ENCODE measurements at regions not wholly inside any gene's neighbourhood (a gene's known extent, or its start where the extent isn't known, plus 50 kb on each side); places are given as distances from the start of the nearest gene placed in this dataset.

DNA sequence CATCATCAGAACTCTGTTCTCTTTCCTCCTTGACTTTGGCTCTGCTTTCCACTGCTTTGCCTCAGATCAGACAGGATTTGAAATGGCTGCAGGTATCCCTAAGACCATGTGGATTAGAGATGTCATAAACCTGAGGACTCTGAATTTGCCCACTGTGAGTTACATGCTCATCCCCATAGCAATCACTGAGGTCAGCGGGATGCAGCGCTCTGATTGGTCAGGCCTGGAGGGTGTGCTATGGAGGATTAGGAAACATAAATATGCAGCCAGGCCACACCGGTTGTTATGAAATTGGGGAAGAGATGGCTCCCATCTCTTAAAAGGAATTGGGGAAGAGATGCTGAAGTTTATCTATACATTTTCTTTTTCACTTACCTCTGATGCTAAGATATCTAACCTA lies 73.7 kb upstream of the DNAJC10 start:
- H3K4me1 ChIP-seq: no peaks in the 10 kb centered on the region
- H3K36me3 ChIP-seq: no peaks in the 10 kb centered on the region
- intact Hi-C loops (cut with DNase I): no loop called here
- no peak overlapping the region for H3K27ac ChIP-seq
- H3K9me3 ChIP-seq: no peaks in the 10 kb centered on the region
- TF ChIP-seq, protein P1, sequence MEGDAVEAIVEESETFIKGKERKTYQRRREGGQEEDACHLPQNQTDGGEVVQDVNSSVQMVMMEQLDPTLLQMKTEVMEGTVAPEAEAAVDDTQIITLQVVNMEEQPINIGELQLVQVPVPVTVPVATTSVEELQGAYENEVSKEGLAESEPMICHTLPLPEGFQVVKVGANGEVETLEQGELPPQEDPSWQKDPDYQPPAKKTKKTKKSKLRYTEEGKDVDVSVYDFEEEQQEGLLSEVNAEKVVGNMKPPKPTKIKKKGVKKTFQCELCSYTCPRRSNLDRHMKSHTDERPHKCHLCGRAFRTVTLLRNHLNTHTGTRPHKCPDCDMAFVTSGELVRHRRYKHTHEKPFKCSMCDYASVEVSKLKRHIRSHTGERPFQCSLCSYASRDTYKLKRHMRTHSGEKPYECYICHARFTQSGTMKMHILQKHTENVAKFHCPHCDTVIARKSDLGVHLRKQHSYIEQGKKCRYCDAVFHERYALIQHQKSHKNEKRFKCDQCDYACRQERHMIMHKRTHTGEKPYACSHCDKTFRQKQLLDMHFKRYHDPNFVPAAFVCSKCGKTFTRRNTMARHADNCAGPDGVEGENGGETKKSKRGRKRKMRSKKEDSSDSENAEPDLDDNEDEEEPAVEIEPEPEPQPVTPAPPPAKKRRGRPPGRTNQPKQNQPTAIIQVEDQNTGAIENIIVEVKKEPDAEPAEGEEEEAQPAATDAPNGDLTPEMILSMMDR (IDR thresholded peaks at IDR 0.05): no peak
- no peak overlapping the region for H3K4me3 ChIP-seq
- H3K9ac ChIP-seq (ENCODE audit: low read depth in 2 of 2, low read length in 2 of 2): no peak overlapping the region
- H3K27me3 ChIP-seq: no peaks in the 10 kb centered on the region
- DNase-seq: peak; percentile 22

DNA sequence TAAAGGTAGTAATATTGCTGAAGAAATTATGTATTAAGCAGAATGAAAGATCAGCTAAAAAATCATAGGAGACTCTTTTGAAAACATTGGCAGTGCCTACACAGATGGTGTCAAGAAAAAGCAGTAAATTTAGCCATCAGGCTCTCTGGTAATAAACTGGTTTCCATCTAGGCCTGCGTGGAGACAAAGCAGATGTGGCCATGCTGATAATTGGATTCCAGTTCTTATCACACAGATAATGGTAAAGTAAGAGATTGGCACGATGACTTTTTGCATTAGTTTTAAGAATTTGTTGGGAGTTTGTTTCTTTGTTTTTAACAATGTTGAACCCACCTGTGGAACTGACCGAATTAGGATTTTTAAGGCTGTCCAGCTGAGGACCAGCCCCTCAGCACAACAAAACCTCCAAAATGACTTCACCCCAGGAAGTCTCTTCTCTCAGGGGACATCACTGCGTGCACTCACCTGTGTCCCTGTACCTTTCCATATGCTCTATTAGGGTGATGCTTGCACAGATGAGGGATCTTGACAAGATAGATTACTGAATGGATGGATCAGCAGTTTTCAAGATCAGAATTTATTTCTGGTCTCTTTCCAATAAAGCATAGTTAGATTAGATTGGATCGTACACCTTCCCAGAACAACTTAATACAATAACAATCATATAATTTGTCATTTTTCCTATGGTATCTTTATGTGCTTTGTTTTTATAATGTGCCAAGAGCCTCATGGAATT lies 69.1 kb upstream of the DNAJC10 start:
- Histone ChIP-seq H3K4me3 (no peak overlapping the region), H3K9ac (ENCODE audit: low read depth in 2 of 2, low read length in 2 of 2) (no peak overlapping the region), H3K27me3 (no peaks in the 10 kb centered on the region), H3K9me3 (no peaks in the 10 kb centered on the region), H3K27ac (no peak overlapping the region), H3K36me3 (no peaks in the 10 kb centered on the region), H3K4me1 (no peaks in the 10 kb centered on the region)
- TF ChIP-seq, protein P1 (IDR thresholded peaks at IDR 0.05): no peak
- no peak for DNase-seq
- intact Hi-C loops (cut with DNase I): loop anchor here (5.0 kb wide), 1 partner anchor 400 kb away; no protein-coding TSS in a partner anchor

DNA sequence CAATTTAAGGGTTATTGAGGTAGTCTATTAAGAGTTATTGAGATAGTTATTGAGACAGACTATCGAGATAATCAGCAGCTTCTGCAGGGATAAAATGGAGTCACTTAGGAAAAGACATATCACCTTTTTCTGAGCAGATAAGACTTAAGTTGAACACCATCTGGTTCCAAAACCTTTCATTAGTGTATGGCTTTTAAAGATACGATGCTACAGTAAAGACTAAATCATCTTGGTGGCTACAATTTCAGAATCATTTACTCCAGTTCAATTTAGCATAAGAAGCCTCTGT lies 68.6 kb upstream of the DNAJC10 start:
- no peak for DNase-seq
- H3K27ac ChIP-seq: no peak overlapping the region
- H3K9ac ChIP-seq (ENCODE audit: low read depth in 2 of 2, low read length in 2 of 2): no peak overlapping the region
- intact Hi-C loops (cut with DNase I): loop anchor here (5.0 kb wide), 1 partner anchor 400 kb away; no protein-coding TSS in a partner anchor
- H3K9me3 ChIP-seq: no peaks in the 10 kb centered on the region
- no peak overlapping the region for H3K4me3 ChIP-seq
- TF ChIP-seq, protein P1 (IDR thresholded peaks at IDR 0.05): no peak
- H3K36me3 ChIP-seq: no peaks in the 10 kb centered on the region
- H3K4me1 ChIP-seq: no peaks in the 10 kb centered on the region
- no peaks in the 10 kb centered on the region for H3K27me3 ChIP-seq

DNA sequence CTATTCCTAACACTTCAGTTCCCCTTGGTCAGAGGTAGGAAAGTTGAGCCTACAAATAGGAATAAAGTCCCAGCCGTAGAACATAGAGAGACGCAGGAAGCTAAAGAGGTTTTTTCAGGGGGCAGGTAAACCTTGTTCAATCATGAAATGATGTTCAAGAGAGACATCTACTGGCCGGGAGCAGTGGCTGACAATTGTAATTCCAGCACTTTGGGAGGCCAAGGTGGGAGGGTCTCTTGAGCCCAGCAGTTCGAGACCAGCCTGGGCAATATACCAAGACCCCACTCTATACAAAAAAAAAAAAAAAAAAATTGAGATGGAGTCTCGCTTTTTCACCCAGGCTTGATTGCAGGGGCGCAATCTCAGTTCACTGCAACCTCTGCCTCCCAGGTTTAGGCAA lies 66.7 kb upstream of the DNAJC10 start:
- intact Hi-C loops (cut with DNase I): loop anchor here (5.0 kb wide), 1 partner anchor 402 kb away; no protein-coding TSS in a partner anchor
- no peaks in the 10 kb centered on the region for H3K36me3 ChIP-seq
- H3K4me3 ChIP-seq: no peak overlapping the region
- DNase-seq: no peak
- no peak overlapping the region for H3K27ac ChIP-seq
- TF ChIP-seq, protein P1 (IDR thresholded peaks at IDR 0.05): peak; percentile 22
- H3K9ac ChIP-seq (ENCODE audit: low read depth in 2 of 2, low read length in 2 of 2): no peak overlapping the region
- H3K9me3 ChIP-seq: no peaks in the 10 kb centered on the region
- no peaks in the 10 kb centered on the region for H3K27me3 ChIP-seq
- H3K4me1 ChIP-seq: no peaks in the 10 kb centered on the region

DNA sequence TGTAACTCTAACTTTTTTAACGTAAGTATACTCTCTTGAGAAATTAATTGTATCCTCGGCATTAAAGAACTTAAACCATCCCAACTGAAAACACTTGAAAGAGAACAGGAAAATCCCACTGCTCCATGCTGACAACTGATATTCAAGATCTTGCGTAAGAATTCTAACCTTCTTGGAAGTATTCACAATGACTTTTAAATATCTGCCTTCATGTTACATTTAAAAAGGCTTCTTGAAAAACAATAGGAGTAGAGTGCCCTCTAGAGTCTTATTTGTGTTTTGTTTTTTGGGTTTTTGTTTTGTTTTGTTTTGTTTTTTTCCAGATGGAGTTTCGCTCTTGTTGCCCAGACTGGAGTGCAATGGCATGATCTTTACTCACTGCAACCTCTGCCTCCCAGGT lies 65.4 kb upstream of the DNAJC10 start:
- Histone ChIP-seq H3K4me1 (no peaks in the 10 kb centered on the region), H3K9ac (ENCODE audit: low read depth in 2 of 2, low read length in 2 of 2) (no peak overlapping the region), H3K27ac (no peak overlapping the region), H3K36me3 (no peaks in the 10 kb centered on the region), H3K4me3 (no peak overlapping the region), H3K27me3 (no peaks in the 10 kb centered on the region), H3K9me3 (no peaks in the 10 kb centered on the region)
- TF ChIP-seq, protein P1 (IDR thresholded peaks at IDR 0.05): peak; percentile 37
- intact Hi-C loops (cut with DNase I): loop anchor here (2.0 to 10.0 kb wide), 3 partner anchors 413 to 906 kb away; no protein-coding TSS in a partner anchor
- no peak for DNase-seq

Data from colonic mucosa (tissue), 4 donors.